Activated T-cell treated with anti-CD3 and anti-CD28 coated beads, Interleukin-2, amount 50 U/mL, for 24 hours (primary cell): ENCODE measurements at regions not wholly inside any gene's neighbourhood (a gene's known extent, or its start where the extent isn't known, plus 50 kb on each side); places are given as distances from the start of the nearest gene placed in this dataset.
A peak's percentile ranks its signal among the peaks of the same experiment; 100 is the strongest.
"Not testable (repeated sequence)": the region's sequence is repeated elsewhere in the genome, so short reads cannot be mapped to it uniquely, and the experiment has no call there.

Experiments
- DNase-seq: peaks from one replicate; pipeline ENCODE4 v3.0.0-alpha.2; 2020
- H3K27ac Mint-ChIP-seq: 2 replicates; pipeline ENCODE4 v1.8.0; 2020; ENCODE audit warnings: mild to moderate bottlenecking, mixed read lengths
- H3K27me3 Mint-ChIP-seq: 2 replicates; pipeline ENCODE4 v1.8.0; 2020; ENCODE audit warnings: mixed read lengths
- H3K36me3 Mint-ChIP-seq: 2 replicates; pipeline ENCODE4 v1.8.0; 2020; ENCODE audit warnings: low read depth, mixed read lengths
- H3K4me1 Mint-ChIP-seq: 2 replicates; pipeline ENCODE4 v1.8.0; 2020; ENCODE audit warnings: low read depth, mixed read lengths
- H3K4me3 Mint-ChIP-seq: 2 replicates; pipeline ENCODE4 v1.8.0; 2020; ENCODE audit warnings: mild to moderate bottlenecking, moderate library complexity, mixed read lengths
- H3K9me3 Mint-ChIP-seq: 2 replicates; pipeline ENCODE4 v1.8.0; 2020; ENCODE audit warnings: mixed read lengths

DNA sequence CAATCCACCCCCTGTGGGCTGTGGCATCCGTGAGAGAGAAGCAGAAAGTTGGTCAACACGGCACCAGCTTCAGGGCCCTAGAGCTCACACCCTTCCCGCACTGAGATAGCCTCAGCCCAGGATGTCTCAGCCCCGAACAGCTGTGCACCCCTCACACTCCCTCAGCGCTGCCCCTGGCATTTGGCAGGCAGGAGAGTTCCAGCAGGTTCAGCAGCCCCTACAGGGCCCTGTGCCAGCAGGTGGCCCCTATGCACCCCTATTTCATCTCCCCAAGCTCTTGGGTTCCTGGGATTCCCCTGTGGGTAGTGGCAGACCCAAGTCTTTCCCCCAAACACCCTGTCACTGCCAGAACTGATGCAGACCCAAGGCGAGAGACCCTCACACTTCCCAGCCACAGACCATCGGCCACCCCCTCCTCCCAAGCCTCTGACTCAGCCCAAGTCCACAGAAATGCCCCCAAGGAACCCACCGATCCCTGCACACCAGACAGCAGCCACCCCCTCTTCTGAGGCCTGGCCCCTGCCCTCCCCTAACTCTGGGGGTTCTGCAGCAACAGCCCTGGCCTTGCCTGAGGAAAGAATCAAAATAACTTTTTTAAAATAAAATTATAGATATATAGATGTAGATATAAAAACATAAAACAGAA, 183.6 kb downstream of the IGLL1 start:
- Mint-ChIP-seq H3K4me3 (no peak overlapping the region), H3K36me3 (no peaks in the 10 kb centered on the region), H3K27ac (no peak overlapping the region), H3K9me3 (no peaks in the 10 kb centered on the region), H3K4me1 (no peaks in the 10 kb centered on the region), H3K27me3 (no peaks in the 10 kb centered on the region)
- peak; percentile 18 for DNase-seq

- no peaks in the 10 kb centered on the region for H3K36me3 Mint-ChIP-seq
- H3K9me3 Mint-ChIP-seq: no peaks in the 10 kb centered on the region
- H3K27ac Mint-ChIP-seq: no peak overlapping the region
- no peaks in the 10 kb centered on the region for H3K27me3 Mint-ChIP-seq
- DNase-seq: peak; percentile 20
- H3K4me3 Mint-ChIP-seq: no peak overlapping the region
- H3K4me1 Mint-ChIP-seq: no peaks in the 10 kb centered on the region
Observed at GRCh38 chr22:23395530-23396361, 184.3 kb downstream of the IGLL1 start.

- Mint-ChIP-seq H3K27ac (no peak overlapping the region), H3K4me1 (no peaks in the 10 kb centered on the region), H3K4me3 (no peak overlapping the region), H3K36me3 (no peaks in the 10 kb centered on the region), H3K9me3 (no peaks in the 10 kb centered on the region), H3K27me3 (no peaks in the 10 kb centered on the region)
- DNase-seq: no peak
Observed at GRCh38 chr22:23394525-23395326, 185.4 kb downstream of the IGLL1 start.

GRCh38 chr22:23393721-23394320, 186.3 kb downstream of the IGLL1 start:
- H3K27me3 Mint-ChIP-seq: no peaks in the 10 kb centered on the region
- H3K27ac Mint-ChIP-seq: no peak overlapping the region
- no peak overlapping the region for H3K4me3 Mint-ChIP-seq

GRCh38 chr22:23393199-23393598, 186.9 kb downstream of the IGLL1 start:
- not testable (repeated sequence) for H3K27me3 Mint-ChIP-seq, DNase-seq, H3K4me3 Mint-ChIP-seq, H3K27ac Mint-ChIP-seq, H3K9me3 Mint-ChIP-seq, H3K4me1 Mint-ChIP-seq, H3K36me3 Mint-ChIP-seq

More at GRCh38 chr22:23393721-23394320, 186.3 kb downstream of the IGLL1 start:
- Mint-ChIP-seq H3K9me3 (no peaks in the 10 kb centered on the region), H3K36me3 (no peaks in the 10 kb centered on the region), H3K4me1 (no peaks in the 10 kb centered on the region)
- peak; percentile 17 for DNase-seq

DNA sequence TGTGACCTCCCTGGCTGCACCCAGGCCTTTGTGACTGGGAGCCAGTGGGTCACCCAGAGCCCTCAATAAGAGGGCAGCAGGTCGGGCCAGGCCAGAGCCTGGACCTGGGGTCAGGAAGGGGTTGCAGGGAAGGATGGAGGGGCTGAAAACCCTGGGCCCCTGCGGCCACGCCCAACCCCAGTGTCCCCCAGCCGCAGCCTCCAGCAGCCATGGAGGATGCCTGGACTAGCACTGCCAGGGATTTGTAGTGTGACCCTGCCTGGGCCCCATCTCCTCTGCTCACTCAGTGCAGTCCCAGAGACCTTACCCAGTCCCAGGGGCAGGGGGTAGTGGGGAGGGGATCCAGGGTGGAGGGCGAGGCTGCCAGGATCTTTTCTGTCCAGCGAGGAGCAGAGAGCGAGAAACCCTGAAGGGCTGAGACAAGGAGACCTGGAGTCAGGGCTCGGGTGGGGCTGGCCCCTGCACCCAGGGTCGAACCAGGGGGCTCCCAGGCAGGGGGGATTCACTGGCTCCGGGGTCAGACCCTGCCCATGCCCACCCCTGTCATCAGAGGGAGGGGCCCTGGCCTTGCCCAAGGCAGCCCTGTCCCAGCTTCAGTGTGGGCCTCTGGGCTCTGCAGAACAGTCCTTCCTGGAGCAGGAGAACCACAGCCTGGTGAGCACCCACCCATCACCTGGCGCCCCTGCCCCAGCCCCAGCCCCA, 187.5 kb downstream of the IGLL1 start:
- Mint-ChIP-seq H3K36me3 (no peaks in the 10 kb centered on the region), H3K27ac (no peak overlapping the region), H3K4me1 (no peaks in the 10 kb centered on the region), H3K27me3 (no peaks in the 10 kb centered on the region), H3K4me3 (no peak overlapping the region), H3K9me3 (no peaks in the 10 kb centered on the region)
- no peak for DNase-seq

DNA sequence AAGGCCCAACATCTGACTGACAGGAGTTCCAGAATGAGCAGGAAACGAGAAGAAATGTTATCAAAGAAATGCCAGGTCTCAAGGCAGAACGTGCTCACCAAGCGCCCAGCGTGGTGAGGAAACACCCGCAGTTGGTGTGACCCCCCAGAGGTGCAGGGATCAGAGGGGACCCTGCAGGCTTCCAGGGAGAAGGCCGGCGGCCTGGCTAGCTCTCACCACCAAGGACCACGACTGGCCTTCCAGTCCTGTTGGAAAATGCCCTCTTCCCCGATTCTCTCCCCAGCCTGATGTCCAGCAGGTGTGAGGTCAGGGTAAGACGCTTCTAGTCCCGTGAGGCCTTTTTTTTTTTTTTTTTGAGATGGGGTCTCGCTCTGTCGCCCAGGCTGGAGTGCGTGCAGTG, 189.1 kb downstream of the IGLL1 start:
- no peak overlapping the region for H3K27ac Mint-ChIP-seq
- H3K4me1 Mint-ChIP-seq: no peaks in the 10 kb centered on the region
- no peak for DNase-seq
- H3K4me3 Mint-ChIP-seq: no peak overlapping the region
- H3K27me3 Mint-ChIP-seq: peaks cover under 1% of the 10 kb centered on the region
- H3K36me3 Mint-ChIP-seq: no peaks in the 10 kb centered on the region
- no peaks in the 10 kb centered on the region for H3K9me3 Mint-ChIP-seq

DNA sequence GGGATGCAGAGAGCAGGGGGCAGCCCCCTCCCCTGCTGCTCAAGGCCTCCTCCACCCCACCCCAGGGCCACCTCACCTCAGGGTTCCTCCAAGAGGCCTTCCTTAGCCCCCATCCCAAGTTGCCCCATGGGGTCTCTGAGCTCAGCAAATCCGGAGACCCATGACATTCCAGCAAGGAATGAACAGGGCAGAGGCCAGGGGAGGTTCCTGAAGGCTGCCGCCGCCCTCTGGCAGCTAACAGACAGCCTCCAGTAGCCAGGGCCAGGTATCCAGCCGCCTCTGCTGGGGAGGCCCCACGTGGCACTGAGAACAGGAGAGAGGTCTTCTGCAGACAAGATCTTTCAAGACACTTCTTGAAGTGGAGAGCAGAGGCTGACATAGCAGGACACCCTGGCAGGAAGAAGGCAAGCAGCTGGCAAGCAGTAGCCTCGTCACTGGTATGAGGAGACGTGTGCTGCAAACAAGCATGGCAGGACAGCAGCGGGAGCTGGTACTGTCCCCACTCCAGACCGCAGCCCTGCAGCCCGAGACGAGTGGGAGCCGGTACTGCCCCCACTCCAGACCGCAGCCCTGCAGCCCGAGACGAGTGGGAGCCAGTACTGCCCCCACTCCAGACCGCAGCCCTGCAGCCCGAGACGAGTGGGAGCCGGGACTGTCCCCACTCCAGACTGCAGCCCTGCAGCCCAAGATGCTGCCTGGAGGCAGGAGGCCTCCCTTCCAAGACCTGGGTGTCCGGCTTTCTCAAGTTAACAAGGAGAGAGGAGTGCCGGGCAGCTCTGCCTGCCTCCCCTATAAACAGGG, 190.6 kb downstream of the IGLL1 start:
- Mint-ChIP-seq H3K27me3 (peaks cover 4% of the 10 kb centered on the region), H3K27ac (no peak overlapping the region), H3K4me3 (no peak overlapping the region), H3K9me3 (no peaks in the 10 kb centered on the region), H3K36me3 (no peaks in the 10 kb centered on the region), H3K4me1 (no peaks in the 10 kb centered on the region)
- DNase-seq: no peak

DNA sequence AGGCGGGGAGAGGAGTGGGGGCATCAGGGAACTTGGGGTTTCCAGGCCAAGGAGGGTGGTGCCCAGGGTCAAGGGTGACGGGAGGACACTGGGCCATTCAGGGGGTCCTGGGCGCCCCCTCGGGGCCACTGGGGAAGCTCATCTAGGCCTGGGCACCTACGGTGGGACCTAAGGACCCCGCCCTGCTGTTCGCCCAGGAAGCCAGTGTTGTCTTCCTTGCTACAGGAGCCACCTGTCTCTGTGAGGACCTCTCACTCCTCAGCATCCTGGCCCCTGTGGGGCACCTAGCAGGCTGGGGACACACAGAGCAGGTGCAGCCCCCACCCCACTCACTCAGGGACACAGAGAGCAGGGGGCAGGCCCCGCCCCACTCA, 191.6 kb downstream of the IGLL1 start:
- Mint-ChIP-seq H3K27ac (no peak overlapping the region), H3K4me3 (no peak overlapping the region), H3K36me3 (no peaks in the 10 kb centered on the region), H3K4me1 (no peaks in the 10 kb centered on the region), H3K27me3 (peaks cover 5% of the 10 kb centered on the region), H3K9me3 (no peaks in the 10 kb centered on the region)
- DNase-seq: no peak

GRCh38 chr22:23387827-23388516, 192.1 kb downstream of the IGLL1 start:
- DNase-seq: no peak
- H3K9me3 Mint-ChIP-seq: no peaks in the 10 kb centered on the region
- H3K4me1 Mint-ChIP-seq: no peaks in the 10 kb centered on the region
- H3K4me3 Mint-ChIP-seq: no peak overlapping the region
- H3K27ac Mint-ChIP-seq: no peak overlapping the region
- H3K36me3 Mint-ChIP-seq: no peaks in the 10 kb centered on the region
- peaks cover 10% of the 10 kb centered on the region for H3K27me3 Mint-ChIP-seq

- no peaks in the 10 kb centered on the region for H3K4me1 Mint-ChIP-seq
- no peaks in the 10 kb centered on the region for H3K9me3 Mint-ChIP-seq
- H3K27ac Mint-ChIP-seq: no peak overlapping the region
- no peak overlapping the region for H3K4me3 Mint-ChIP-seq
- peaks cover 12% of the 10 kb centered on the region for H3K27me3 Mint-ChIP-seq
- no peaks in the 10 kb centered on the region for H3K36me3 Mint-ChIP-seq
- DNase-seq: no peak
Observed at GRCh38 chr22:23386822-23387580, 193.1 kb downstream of the IGLL1 start.

DNA sequence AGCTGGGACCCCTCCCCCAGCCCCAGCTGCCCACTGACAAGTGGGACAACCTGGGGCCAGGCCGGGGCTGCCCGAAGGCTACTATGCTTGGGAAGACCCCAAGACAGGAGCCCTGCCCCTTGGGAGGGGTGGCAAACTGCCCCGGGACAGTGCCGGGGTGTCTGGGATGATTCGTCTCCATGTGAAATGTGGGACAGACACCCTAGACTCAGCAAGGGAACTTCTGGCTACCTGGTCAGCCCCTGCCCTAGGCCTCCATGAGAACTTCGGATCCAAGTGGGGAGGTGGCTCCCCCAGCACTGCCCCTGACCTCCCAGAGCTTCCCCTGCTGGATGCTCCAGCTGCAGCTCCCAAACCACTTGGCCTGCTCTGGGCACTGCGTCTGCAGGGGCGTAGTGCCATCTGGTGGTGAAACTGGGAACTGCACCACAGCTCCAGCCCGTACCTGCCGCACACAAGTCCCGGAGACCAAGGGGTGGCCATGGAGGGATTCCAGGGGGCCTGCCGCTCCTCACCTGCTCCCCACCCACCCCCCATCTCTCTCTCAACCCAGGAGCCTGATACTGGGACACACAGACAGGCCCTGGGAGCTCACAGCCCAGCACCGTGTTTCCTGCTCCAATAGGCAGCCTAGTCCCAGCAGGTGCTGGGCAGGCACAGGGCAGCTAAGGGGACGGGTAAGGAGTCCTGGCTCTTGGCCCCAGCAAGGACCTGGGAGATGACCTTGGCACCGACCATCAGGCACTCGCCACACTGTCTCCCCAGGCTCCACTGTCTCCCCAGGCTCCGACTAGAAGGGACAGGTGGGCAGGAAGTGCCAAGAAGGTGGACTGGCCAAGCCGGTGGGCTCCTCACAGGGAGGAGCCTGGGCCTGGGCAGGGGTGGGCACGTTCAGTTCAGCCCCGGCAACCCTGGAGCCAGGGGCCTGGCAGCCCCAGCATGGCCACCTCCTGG, 194.1 kb downstream of the IGLL1 start:
- Mint-ChIP-seq H3K9me3 (no peaks in the 10 kb centered on the region), H3K4me1 (no peaks in the 10 kb centered on the region), H3K4me3 (no peak overlapping the region), H3K27me3 (peaks cover 12% of the 10 kb centered on the region), H3K36me3 (no peaks in the 10 kb centered on the region), H3K27ac (no peak overlapping the region)
- DNase-seq: peak; percentile 92
